ENCODE measurements at regions not wholly inside any gene's neighbourhood (a gene's known extent, or its start where the extent isn't known, plus 50 kb on each side); places are given as distances from the start of the nearest gene placed in this dataset.
A peak's percentile ranks its signal among the peaks of the same experiment; 100 is the strongest.
"Not testable (repeated sequence)": the region's sequence is repeated elsewhere in the genome, so short reads cannot be mapped to it uniquely, and the experiment has no call there.

DNA sequence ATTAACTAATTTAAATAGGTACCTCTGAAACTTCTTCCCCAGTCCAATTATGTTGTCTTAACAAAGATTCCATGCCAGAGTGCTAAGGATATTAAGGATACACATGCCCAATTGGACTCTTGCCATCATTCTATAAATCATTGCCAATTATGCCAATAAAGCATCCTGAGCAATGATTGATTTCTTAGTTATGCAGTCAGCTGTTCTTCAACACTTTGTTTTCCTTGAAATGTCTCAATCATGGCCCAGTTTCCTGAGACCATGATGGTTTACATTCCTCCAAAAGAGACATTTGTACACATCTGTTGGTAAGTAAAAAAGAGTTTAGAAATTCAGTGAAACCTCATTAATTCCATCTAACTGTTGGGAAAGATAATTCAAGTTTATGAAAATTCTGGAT lies 180.4 kb upstream of the PKN2 start:
- no peak overlapping the region for H3K4me3 ChIP-seq (ENCODE audit: low read depth, low read length)
- TF ChIP-seq, protein P1, sequence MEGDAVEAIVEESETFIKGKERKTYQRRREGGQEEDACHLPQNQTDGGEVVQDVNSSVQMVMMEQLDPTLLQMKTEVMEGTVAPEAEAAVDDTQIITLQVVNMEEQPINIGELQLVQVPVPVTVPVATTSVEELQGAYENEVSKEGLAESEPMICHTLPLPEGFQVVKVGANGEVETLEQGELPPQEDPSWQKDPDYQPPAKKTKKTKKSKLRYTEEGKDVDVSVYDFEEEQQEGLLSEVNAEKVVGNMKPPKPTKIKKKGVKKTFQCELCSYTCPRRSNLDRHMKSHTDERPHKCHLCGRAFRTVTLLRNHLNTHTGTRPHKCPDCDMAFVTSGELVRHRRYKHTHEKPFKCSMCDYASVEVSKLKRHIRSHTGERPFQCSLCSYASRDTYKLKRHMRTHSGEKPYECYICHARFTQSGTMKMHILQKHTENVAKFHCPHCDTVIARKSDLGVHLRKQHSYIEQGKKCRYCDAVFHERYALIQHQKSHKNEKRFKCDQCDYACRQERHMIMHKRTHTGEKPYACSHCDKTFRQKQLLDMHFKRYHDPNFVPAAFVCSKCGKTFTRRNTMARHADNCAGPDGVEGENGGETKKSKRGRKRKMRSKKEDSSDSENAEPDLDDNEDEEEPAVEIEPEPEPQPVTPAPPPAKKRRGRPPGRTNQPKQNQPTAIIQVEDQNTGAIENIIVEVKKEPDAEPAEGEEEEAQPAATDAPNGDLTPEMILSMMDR (IDR thresholded peaks at IDR 0.05; ENCODE audit: insufficient read depth, low read length, poor library complexity, severe bottlenecking), result no peak

DNA sequence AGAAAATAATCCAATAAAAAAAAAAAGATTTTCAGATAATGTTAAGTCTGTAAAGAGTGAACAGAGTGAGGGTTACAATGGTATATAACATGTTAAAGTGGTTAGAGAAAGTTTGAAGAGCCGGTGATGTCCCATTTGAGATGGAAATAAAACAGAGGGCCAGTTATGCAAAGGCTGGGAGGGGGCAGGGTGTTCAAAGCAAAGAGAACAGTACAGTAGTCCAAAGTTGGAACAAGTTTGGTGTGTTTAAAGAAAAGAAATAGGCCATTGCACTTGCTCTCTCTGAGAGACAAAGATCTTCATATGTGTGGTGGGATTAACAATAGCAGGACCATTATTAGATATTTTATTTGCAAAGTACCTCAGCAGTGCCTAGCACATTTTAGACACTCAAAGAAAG lies 179.5 kb upstream of the PKN2 start:
- Histone ChIP-seq H3K36me3 (ENCODE audit: control insufficient read depth, insufficient read depth, low read length) (no peaks in the 10 kb centered on the region), H3K27me3 (ENCODE audit: control insufficient read depth, insufficient read depth, low read length) (no peaks in the 10 kb centered on the region), H3K4me3 (ENCODE audit: low read depth, low read length) (no peak overlapping the region)
- no peak for DNase-seq (ENCODE audit: low read depth)
- TF ChIP-seq, protein P1 (IDR thresholded peaks at IDR 0.05; ENCODE audit: insufficient read depth, low read length, poor library complexity, severe bottlenecking), result no peak

More for the DNA sequence above, 180.4 kb upstream of the PKN2 start:
- no peak for DNase-seq (ENCODE audit: low read depth)
- no peaks in the 10 kb centered on the region for H3K36me3 ChIP-seq (ENCODE audit: control insufficient read depth, insufficient read depth, low read length)
- H3K27me3 ChIP-seq (ENCODE audit: control insufficient read depth, insufficient read depth, low read length), result no peaks in the 10 kb centered on the region

DNA sequence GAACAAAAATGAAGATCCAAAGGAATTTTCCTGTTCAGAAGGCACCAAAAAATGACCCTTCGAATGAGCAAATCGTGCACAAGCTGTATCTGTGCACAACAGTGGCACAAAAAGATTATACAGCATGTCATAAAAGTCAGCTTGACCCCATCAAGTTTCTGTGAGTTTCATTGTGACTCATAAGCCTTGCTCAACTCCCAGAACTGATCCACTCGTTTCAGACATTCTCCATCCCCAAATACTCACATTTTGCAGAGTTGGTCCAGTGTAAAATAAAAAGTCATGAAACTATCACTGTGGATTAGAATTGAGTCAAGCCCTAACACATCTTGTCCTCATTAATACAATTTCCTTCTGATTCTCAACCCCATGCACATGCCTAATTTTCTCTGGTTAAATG lies 174.7 kb upstream of the PKN2 start:
- TF ChIP-seq, protein P1 (IDR thresholded peaks at IDR 0.05; ENCODE audit: insufficient read depth, low read length, poor library complexity, severe bottlenecking), result no peak
- Histone ChIP-seq H3K36me3 (ENCODE audit: control insufficient read depth, insufficient read depth, low read length) (no peaks in the 10 kb centered on the region), H3K27me3 (ENCODE audit: control insufficient read depth, insufficient read depth, low read length) (no peaks in the 10 kb centered on the region), H3K4me3 (ENCODE audit: low read depth, low read length) (no peak overlapping the region)
- no peak for DNase-seq (ENCODE audit: low read depth)

DNA sequence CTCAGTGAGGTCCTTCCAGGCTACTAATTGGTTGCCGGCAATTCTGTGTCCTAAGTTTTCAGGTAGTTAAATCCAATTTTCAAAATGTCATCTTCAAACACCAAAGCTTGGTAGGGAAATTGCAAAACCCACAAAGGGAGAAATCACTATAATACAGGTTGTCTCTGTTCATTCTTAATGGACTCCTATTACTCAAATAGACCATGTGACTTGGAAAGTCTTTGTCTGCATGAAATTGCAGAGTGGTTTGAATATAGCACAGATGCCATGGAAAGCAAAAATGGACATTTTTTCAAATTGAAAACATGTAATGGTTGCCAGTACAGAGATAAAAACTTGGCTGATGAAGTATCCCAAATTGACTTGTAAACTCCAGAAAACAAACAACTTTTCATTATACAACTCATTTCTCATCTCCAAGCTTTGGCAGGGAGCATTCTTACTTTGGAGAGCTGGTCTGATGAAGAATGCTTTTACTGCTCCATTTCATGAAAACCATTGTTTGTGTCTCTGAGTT lies 169.5 kb upstream of the PKN2 start:
- no peaks in the 10 kb centered on the region for H3K27me3 ChIP-seq (ENCODE audit: control insufficient read depth, insufficient read depth, low read length)
- H3K36me3 ChIP-seq (ENCODE audit: control insufficient read depth, insufficient read depth, low read length), result no peaks in the 10 kb centered on the region
- no peak overlapping the region for H3K4me3 ChIP-seq (ENCODE audit: low read depth, low read length)
- TF ChIP-seq, protein P1 (IDR thresholded peaks at IDR 0.05; ENCODE audit: insufficient read depth, low read length, poor library complexity, severe bottlenecking), result no peak
- DNase-seq (ENCODE audit: low read depth), result no peak

DNA sequence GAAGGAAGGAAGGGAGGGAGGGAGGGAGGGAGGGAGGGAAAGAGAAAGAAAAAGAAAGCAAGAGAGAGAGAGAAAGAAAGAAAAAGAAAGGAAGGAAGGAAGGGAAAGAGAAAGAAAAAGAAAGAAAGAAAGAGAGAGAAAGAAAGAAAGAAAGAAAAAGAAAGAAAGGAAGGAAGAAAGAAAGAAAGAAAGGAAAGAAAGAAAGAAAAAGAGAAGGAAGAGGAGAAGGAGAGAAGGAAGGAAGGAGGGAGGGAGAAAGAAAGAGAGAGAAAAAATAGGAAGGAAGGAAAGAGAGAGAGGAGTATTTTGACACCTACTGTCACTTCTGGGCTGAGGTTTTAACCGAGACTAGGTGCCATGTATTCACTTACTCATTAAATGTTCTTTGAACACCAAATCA lies 166.6 kb upstream of the PKN2 start:
- H3K27me3 ChIP-seq (ENCODE audit: control insufficient read depth, insufficient read depth, low read length); H3K36me3 ChIP-seq (ENCODE audit: control insufficient read depth, insufficient read depth, low read length); H3K4me3 ChIP-seq (ENCODE audit: low read depth, low read length); DNase-seq (ENCODE audit: low read depth): not testable (repeated sequence)

DNA sequence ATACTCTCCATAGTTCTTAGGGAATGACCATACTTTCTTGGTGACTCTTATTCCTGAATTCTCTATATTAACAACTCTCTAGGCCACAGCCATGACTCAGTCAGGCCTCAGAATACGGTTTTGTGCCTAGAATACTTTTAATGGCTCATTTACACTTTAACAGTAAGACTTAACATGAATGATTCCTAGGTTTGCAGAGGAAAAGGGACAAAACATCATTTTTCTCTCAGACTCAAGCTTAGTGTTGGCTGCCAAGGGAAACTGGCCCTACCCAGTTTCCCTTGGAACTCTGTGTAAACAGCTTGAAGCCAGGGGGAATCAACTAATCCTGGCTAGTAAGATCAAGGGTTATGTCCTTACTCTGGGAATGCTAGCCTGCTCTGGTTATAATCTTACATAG lies 164.9 kb upstream of the PKN2 start:
- Histone ChIP-seq H3K27me3 (ENCODE audit: control insufficient read depth, insufficient read depth, low read length) (no peaks in the 10 kb centered on the region), H3K36me3 (ENCODE audit: control insufficient read depth, insufficient read depth, low read length) (no peaks in the 10 kb centered on the region), H3K4me3 (ENCODE audit: low read depth, low read length) (no peak overlapping the region)
- TF ChIP-seq, protein P1 (IDR thresholded peaks at IDR 0.05; ENCODE audit: insufficient read depth, low read length, poor library complexity, severe bottlenecking), result no peak
- peak; percentile 32 for DNase-seq (ENCODE audit: low read depth)
